Endodermal cell (in vitro differentiated cells): ENCODE measurements at regions not wholly inside any gene's neighbourhood (a gene's known extent, or its start where the extent isn't known, plus 50 kb on each side); places are given as distances from the start of the nearest gene placed in this dataset.

ENCODE experiments used
- DNase-seq: peaks from one replicate; pipeline ENCODE4 v3.0.0-alpha.2; 2017
- H3K27ac ChIP-seq: 2 replicates; pipeline ENCODE4 v1.5.1; 2013; ENCODE audit warnings: mild to moderate bottlenecking, low read depth, low read length, moderate library complexity
- H3K27me3 ChIP-seq: 2 replicates; pipeline ENCODE4 v1.6.1; 2013; ENCODE audit warnings: mild to moderate bottlenecking, low read length, moderate library complexity; ENCODE audit not compliant: insufficient read depth, control insufficient read depth, poor library complexity, severe bottlenecking
- H3K36me3 ChIP-seq: 2 replicates; pipeline ENCODE4 v1.7.0; 2013; ENCODE audit warnings: mild to moderate bottlenecking, low read length, moderate library complexity; ENCODE audit not compliant: control insufficient read depth, insufficient read depth
- H3K4me1 ChIP-seq: one replicate; pipeline ENCODE4 v1.7.0; 2013; ENCODE audit warnings: low read length; ENCODE audit not compliant: control insufficient read depth, insufficient read depth
- H3K4me3 ChIP-seq: 2 replicates; pipeline ENCODE4 v1.5.1; 2013; ENCODE audit warnings: mild to moderate bottlenecking, low read length, moderate library complexity
- H3K9ac ChIP-seq: 2 replicates; pipeline ENCODE4 v1.6.1; 2013; ENCODE audit warnings: mild to moderate bottlenecking, low read length, moderate library complexity; ENCODE audit not compliant: poor library complexity, severe bottlenecking; ENCODE audit errors: extremely low read depth
- H3K9me3 ChIP-seq: 2 replicates; pipeline ENCODE4 v1.6.1; 2013; ENCODE audit warnings: mild to moderate bottlenecking, low read length, moderate library complexity; ENCODE audit not compliant: control insufficient read depth
- H3K27ac Mint-ChIP-seq: 2 replicates; pipeline ENCODE4 v1.8.0; 2020; ENCODE audit warnings: mixed read lengths
- H3K27me3 Mint-ChIP-seq: 2 replicates; pipeline ENCODE4 v1.8.0; 2021; ENCODE audit warnings: mild to moderate bottlenecking, mixed read lengths; ENCODE audit not compliant: insufficient read depth
- H3K36me3 Mint-ChIP-seq: 2 replicates; pipeline ENCODE4 v1.8.0; 2020; ENCODE audit warnings: low read depth, mixed read lengths
- H3K4me1 Mint-ChIP-seq: 2 replicates; pipeline ENCODE4 v1.8.0; 2020; ENCODE audit warnings: mixed read lengths
- H3K4me3 Mint-ChIP-seq: 2 replicates; pipeline ENCODE4 v1.8.0; 2020; ENCODE audit warnings: mild to moderate bottlenecking, moderate library complexity, mixed read lengths
- H3K9me3 Mint-ChIP-seq: 2 replicates; pipeline ENCODE4 v1.8.0; 2020; ENCODE audit warnings: mild to moderate bottlenecking, mixed read lengths
- WGBS, 2 experiments: methylation state at CpG; one replicate each; pipeline versions ENCODE4 v1.1.5 to v1.1.7; 2013; ENCODE audit warnings: missing lambda C conversion rate in 2 of 2, mixed read lengths in 1 of 2; ENCODE audit not compliant: insufficient coverage in 1 of 2, insufficient read length in 1 of 2; 5-methylcytosine and 5-hydroxymethylcytosine counted together
- TF ChIP-seq, protein P1 (sequence below): fragments of 200-600 bp; sonication (generic); conservative IDR thresholded peaks from 2 replicates; pipeline ENCODE4 v1.5.0; 2021; ENCODE audit warnings: antibody characterized with exemption, mild to moderate bottlenecking

DNA sequence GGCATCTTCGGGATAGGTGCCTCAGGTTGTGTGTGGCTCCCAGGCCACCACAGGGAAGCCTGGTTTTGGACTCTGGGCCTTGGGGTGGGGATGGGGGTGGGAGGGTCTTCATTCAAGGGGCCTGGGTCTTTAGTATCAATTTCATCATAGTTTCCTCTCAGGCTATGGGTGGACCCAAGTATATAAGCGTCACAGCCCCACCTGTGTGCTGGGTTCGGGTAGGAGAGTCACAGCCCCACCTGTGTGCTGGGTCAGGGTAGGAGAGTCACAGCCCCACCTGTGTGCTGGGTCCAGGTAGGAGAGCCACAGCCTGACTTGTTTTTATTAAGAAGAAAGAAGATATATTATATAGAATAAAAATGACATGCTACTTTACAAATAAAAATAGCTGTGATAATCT is 422.1 kb downstream of the BRD1 start:
- Mint-ChIP-seq H3K27ac (no peak overlapping the region), H3K27me3 (peaks cover 6% of the 10 kb centered on the region), H3K9me3 (no peaks in the 10 kb centered on the region), H3K4me3 (no peak overlapping the region), H3K36me3 (no peaks in the 10 kb centered on the region), H3K4me1 (no peaks in the 10 kb centered on the region)
- H3K27me3 ChIP-seq: no peaks in the 10 kb centered on the region
- no peaks in the 10 kb centered on the region for H3K9me3 ChIP-seq
- H3K4me3 ChIP-seq: no peak overlapping the region
- H3K27ac ChIP-seq: no peak overlapping the region
- 49% methylated on average over 3 of the region's 3 CpGs; no CpG with 5 or more reads in 1 of the 2 experiments for WGBS, 2 experiments
- H3K36me3 ChIP-seq: no peaks in the 10 kb centered on the region
- TF ChIP-seq, protein P1, sequence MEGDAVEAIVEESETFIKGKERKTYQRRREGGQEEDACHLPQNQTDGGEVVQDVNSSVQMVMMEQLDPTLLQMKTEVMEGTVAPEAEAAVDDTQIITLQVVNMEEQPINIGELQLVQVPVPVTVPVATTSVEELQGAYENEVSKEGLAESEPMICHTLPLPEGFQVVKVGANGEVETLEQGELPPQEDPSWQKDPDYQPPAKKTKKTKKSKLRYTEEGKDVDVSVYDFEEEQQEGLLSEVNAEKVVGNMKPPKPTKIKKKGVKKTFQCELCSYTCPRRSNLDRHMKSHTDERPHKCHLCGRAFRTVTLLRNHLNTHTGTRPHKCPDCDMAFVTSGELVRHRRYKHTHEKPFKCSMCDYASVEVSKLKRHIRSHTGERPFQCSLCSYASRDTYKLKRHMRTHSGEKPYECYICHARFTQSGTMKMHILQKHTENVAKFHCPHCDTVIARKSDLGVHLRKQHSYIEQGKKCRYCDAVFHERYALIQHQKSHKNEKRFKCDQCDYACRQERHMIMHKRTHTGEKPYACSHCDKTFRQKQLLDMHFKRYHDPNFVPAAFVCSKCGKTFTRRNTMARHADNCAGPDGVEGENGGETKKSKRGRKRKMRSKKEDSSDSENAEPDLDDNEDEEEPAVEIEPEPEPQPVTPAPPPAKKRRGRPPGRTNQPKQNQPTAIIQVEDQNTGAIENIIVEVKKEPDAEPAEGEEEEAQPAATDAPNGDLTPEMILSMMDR: no peak
- H3K4me1 ChIP-seq: no peaks in the 10 kb centered on the region
- no peak overlapping the region for H3K9ac ChIP-seq
- DNase-seq: no peak

DNA sequence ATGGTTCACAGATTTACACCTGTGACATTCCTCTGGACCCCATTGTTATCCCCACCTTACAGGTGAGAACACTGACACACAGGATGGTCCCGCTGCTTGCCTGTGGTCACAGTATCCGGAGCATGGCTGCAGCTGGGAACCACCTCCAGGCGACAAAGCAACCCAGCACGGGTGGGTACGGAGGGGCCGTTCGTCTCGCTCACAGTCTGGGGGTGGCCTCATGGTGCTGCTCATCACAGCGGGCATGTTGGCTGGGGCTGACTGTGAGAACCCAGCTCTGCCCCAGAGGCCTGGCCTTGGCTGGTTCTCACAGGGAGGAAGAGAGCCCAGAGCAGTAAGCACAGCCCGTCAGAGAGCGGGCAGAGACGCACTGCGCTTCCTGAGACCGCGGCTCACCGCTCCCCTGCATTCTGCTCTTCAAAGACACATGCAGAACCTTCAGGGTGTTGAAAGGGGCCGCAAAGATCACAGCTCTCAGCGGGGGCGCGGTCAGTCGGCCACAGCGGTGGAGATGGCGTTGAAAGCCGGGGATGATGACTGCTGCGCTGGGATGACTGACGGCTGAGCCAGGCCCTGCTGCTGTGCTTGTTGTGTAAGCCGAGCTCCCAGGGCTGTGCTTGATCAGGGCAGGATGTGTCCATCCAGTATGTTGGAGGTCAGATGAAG is 423.0 kb downstream of the BRD1 start:
- Mint-ChIP-seq H3K36me3 (no peaks in the 10 kb centered on the region), H3K4me1 (no peaks in the 10 kb centered on the region), H3K9me3 (no peaks in the 10 kb centered on the region), H3K27ac (no peak overlapping the region), H3K4me3 (no peak overlapping the region), H3K27me3 (peaks cover 6% of the 10 kb centered on the region)
- H3K4me1 ChIP-seq: no peaks in the 10 kb centered on the region
- WGBS, 2 experiments: 62 to 70% methylated on average over 9 to 26 of the region's 27 CpGs
- TF ChIP-seq, protein P1: no peak
- H3K36me3 ChIP-seq: no peaks in the 10 kb centered on the region
- no peak overlapping the region for H3K9ac ChIP-seq
- no peak overlapping the region for H3K27ac ChIP-seq
- no peaks in the 10 kb centered on the region for H3K27me3 ChIP-seq
- peak; percentile 41 for DNase-seq
- no peaks in the 10 kb centered on the region for H3K9me3 ChIP-seq
- H3K4me3 ChIP-seq: no peak overlapping the region

GRCh38 chr22:49404020-49404419 is 423.7 kb downstream of the BRD1 start:
- no peaks in the 10 kb centered on the region for H3K4me1 Mint-ChIP-seq
- H3K27ac ChIP-seq: no peak overlapping the region
- no peaks in the 10 kb centered on the region for H3K4me1 ChIP-seq
- H3K36me3 Mint-ChIP-seq: no peaks in the 10 kb centered on the region
- H3K36me3 ChIP-seq: no peaks in the 10 kb centered on the region
- TF ChIP-seq, protein P1: no peak
- peaks cover 6% of the 10 kb centered on the region for H3K27me3 Mint-ChIP-seq
- H3K27me3 ChIP-seq: no peaks in the 10 kb centered on the region
- H3K9ac ChIP-seq: no peak overlapping the region
- DNase-seq: peak; percentile 38
- no peaks in the 10 kb centered on the region for H3K9me3 ChIP-seq
- H3K9me3 Mint-ChIP-seq: no peaks in the 10 kb centered on the region
- no peak overlapping the region for H3K4me3 ChIP-seq
- no peak overlapping the region for H3K27ac Mint-ChIP-seq
- WGBS, 2 experiments: 88 to 89% methylated on average over 8 to 10 of the region's 10 CpGs
- H3K4me3 Mint-ChIP-seq: no peak overlapping the region
